ENCODE measurements at regions not wholly inside any gene's neighbourhood (a gene's known extent, or its start where the extent isn't known, plus 50 kb on each side); places are given as distances from the start of the nearest gene placed in this dataset.

DNA sequence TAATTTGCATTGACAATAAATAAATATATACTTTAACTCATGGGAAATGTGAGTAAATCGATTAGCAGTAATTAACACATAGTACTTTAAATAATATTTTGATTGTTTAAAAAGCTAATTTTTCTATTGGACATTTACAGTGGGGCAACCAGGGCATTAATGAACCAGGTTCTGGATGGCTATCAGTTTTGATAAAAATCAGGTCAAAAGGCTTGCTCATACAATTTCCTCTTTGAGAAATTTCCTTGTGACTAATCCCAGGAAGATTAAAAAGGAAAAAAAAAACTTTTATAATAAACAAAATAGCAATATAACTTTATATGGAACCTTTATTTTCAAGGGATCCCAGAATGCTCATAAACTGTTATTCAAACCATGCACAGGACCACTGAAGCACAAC lies 497.2 kb upstream of the ZEB2 start:
- H3K36me3 ChIP-seq = no peaks in the 10 kb centered on the region
- no peak overlapping the region for H3K27ac ChIP-seq
- ATAC-seq (no peak), DNase-seq (no peak)
- no peaks in the 10 kb centered on the region for H3K9me3 ChIP-seq
- no peaks in the 10 kb centered on the region for H3K4me1 ChIP-seq
- intact Hi-C loops (cut with DNase I) = no loop called here
- no peaks in the 10 kb centered on the region for H3K27me3 ChIP-seq
- no peak overlapping the region for H3K4me3 ChIP-seq
- no peak for TF ChIP-seq CTCF (IDR thresholded peaks at IDR 0.05)

DNA sequence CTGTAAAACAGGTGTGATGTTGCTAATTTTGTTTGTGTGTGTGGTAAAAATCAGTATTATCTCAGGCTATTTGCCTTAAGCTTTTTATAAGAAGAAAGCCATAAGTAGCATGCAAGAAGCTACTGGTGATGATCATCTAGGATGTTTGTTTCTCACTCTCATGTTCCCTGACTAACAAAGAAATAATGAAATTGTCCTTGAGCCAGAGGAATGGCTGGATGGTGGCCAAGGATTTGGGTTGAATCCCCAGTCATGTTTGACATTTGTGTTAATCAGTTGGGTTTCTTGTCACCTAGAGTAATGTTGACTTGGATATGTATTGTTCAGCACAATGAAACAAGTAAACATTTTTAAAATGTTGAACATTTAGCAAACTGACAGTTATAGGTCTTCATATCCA lies 496.8 kb upstream of the ZEB2 start:
- TF ChIP-seq CTCF (IDR thresholded peaks at IDR 0.05) = no peak
- no peak for ATAC-seq
- intact Hi-C loops (cut with DNase I) = no loop called here
- no peaks in the 10 kb centered on the region for H3K36me3 ChIP-seq
- no peak overlapping the region for H3K27ac ChIP-seq
- no peaks in the 10 kb centered on the region for H3K4me1 ChIP-seq
- no peaks in the 10 kb centered on the region for H3K9me3 ChIP-seq
- no peak for DNase-seq
- H3K27me3 ChIP-seq = no peaks in the 10 kb centered on the region
- H3K4me3 ChIP-seq = no peak overlapping the region

DNA sequence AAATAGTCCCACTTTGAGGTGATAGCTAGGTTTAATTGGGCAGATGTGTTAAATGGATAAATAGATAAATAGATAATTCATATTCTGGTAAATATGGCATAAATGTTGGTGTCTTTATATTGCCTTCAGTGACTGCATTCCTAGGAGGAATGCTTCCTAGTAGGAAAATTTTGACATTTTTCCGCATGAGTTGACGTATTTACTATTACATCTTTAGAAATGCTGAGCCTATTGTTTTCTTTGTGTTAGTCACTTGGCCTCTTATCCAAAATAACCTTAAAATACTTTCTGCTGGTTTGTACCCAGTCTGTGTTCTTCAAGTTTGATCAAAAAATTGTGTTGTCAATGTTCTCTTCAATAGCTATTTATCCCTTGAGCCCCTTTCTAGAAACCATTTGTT lies 495.6 kb upstream of the ZEB2 start:
- intact Hi-C loops (cut with DNase I) = no loop called here
- DNase-seq = no peak
- Histone ChIP-seq H3K27ac (no peak overlapping the region), H3K4me3 (no peak overlapping the region), H3K36me3 (no peaks in the 10 kb centered on the region), H3K27me3 (no peaks in the 10 kb centered on the region), H3K9me3 (no peaks in the 10 kb centered on the region), H3K4me1 (no peaks in the 10 kb centered on the region)
- no peak for TF ChIP-seq CTCF (IDR thresholded peaks at IDR 0.05)
- ATAC-seq = no peak

DNA sequence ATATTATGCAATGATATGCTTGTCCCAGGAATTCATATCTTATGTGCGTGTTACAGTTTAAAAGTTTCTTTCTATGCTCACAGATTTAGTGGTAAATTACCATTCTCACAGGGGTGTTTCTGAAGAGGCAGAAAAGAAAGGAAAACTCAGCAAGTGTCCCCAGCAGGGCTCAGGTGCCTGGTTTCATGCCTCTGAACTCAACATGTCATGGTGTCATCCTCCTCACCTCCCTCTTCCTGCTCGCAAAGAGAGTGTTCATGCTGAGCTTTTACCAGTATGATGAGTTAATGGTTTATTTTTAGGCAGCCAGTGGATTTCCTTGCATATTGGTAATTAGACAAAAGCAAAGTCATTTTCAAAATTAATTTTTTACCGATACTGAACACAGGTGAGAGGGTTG lies 492.9 kb upstream of the ZEB2 start:
- Histone ChIP-seq H3K4me1 (no peaks in the 10 kb centered on the region), H3K9me3 (no peaks in the 10 kb centered on the region), H3K27me3 (no peaks in the 10 kb centered on the region), H3K4me3 (no peak overlapping the region), H3K36me3 (no peaks in the 10 kb centered on the region), H3K27ac (no peak overlapping the region)
- no peak for ATAC-seq
- no peak for TF ChIP-seq CTCF (IDR thresholded peaks at IDR 0.05)
- intact Hi-C loops (cut with DNase I) = no loop called here
- no peak for DNase-seq

DNA sequence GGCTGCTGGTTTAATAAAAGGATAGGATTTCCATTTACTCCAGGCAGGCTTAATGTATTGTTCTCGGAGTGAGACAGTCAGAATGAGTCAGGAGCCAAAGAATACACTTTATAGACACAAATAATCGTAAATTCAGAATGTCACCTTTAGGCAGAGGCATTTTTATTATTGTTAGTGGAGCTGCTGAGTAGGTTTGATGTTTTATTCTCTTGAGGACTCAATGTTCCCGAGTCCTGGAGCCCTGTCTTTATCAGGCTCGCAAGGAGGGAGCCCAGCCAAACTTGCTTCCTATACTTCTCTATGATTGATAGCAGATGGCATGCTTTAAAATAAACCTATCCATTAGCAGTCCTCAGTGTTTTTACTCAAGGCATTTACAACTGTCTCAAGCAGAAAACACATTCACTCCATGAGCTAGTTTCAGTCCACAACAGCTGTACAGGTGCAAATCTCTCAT lies 492.3 kb upstream of the ZEB2 start:
- Histone ChIP-seq H3K9me3 (no peaks in the 10 kb centered on the region), H3K27me3 (no peaks in the 10 kb centered on the region), H3K4me1 (no peaks in the 10 kb centered on the region), H3K27ac (no peak overlapping the region), H3K36me3 (no peaks in the 10 kb centered on the region), H3K4me3 (no peak overlapping the region)
- DNase-seq (no peak), ATAC-seq (no peak)
- no peak for TF ChIP-seq CTCF (IDR thresholded peaks at IDR 0.05)
- intact Hi-C loops (cut with DNase I) = no loop called here

- no peak for ATAC-seq
- TF ChIP-seq CTCF (IDR thresholded peaks at IDR 0.05) = no peak
- H3K4me1 ChIP-seq = no peaks in the 10 kb centered on the region
These were observed 490.7 kb upstream of the ZEB2 start for GRCh38 chr2:145010635-145011034.

More at GRCh38 chr2:145010635-145011034, 490.7 kb upstream of the ZEB2 start:
- Histone ChIP-seq H3K9me3 (no peaks in the 10 kb centered on the region), H3K27ac (no peak overlapping the region), H3K27me3 (no peaks in the 10 kb centered on the region), H3K4me3 (no peak overlapping the region), H3K36me3 (no peaks in the 10 kb centered on the region)
- intact Hi-C loops (cut with DNase I) = no loop called here
- DNase-seq = no peak
